ENCODE measurements at regions not wholly inside any gene's neighbourhood (a gene's known extent, or its start where the extent isn't known, plus 50 kb on each side); places are given as distances from the start of the nearest gene placed in this dataset.
A peak's percentile ranks its signal among the peaks of the same experiment; 100 is the strongest.

DNA sequence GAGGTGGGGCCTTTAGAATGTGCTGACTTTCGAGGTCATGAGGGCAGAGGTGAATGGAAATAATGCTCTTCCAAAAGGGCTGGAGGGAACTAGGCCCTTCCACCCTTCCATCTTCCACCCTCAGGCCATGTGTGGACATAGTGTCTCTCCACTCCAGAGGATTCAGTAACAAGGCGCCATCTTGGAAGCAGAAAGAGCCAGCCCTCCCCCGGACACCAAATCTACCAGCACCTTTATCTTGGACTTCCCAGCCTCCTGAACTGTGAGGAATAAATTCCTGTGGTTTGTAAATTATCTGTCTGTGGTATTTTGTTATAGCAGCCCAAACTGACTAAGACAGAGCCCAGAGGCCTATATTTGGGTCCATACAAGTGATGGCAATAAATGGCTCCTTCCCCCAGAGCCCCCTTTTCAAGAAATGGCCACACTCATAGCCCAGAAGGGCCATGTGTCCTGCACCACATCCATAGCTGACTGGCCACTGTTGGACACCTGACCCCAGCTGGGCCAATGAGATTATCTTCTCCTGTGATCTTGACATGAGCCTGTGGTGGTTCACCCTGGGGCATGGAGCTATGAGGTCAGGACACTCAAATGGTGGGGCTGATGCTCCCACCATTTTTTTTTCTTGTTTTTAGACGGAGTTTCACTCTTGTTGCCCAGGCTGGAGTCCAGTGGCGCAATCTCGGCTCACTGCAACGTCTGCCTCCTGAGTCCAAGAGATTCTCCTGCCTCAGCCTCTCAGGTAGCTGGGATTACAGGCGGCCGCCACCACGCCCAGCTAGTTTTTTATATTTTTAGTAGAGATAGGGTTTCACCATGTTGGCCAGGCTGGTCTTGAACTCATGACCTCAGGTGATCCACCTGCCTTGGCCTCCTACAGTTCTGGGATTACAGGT, 114.9 kb downstream of the RRAGC start:
- no peak overlapping the region for H3K4me3 ChIP-seq
- no peaks in the 10 kb centered on the region for H3K9me3 ChIP-seq (replicated peaks in 1 of 3)
- DNase-seq = no peak
- no peaks in the 10 kb centered on the region for H3K36me3 ChIP-seq (replicated peaks in 1 of 2)
- no peaks in the 10 kb centered on the region for H3K27me3 ChIP-seq
- H3K27ac ChIP-seq = no peak overlapping the region
- intact Hi-C loops (cut with DNase I) = no loop called here
- TF ChIP-seq, protein P1, sequence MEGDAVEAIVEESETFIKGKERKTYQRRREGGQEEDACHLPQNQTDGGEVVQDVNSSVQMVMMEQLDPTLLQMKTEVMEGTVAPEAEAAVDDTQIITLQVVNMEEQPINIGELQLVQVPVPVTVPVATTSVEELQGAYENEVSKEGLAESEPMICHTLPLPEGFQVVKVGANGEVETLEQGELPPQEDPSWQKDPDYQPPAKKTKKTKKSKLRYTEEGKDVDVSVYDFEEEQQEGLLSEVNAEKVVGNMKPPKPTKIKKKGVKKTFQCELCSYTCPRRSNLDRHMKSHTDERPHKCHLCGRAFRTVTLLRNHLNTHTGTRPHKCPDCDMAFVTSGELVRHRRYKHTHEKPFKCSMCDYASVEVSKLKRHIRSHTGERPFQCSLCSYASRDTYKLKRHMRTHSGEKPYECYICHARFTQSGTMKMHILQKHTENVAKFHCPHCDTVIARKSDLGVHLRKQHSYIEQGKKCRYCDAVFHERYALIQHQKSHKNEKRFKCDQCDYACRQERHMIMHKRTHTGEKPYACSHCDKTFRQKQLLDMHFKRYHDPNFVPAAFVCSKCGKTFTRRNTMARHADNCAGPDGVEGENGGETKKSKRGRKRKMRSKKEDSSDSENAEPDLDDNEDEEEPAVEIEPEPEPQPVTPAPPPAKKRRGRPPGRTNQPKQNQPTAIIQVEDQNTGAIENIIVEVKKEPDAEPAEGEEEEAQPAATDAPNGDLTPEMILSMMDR (IDR thresholded peaks at IDR 0.05) = no peak
- no peak for TF ChIP-seq POLR2A (IDR thresholded peaks at IDR 0.05)
- WGBS, 4 donors = 71 to 86% (median 81%) methylated on average over 10 of the region's 10 CpGs
- H3K4me1 ChIP-seq (replicated peaks in 1 of 2) = no peaks in the 10 kb centered on the region

DNA sequence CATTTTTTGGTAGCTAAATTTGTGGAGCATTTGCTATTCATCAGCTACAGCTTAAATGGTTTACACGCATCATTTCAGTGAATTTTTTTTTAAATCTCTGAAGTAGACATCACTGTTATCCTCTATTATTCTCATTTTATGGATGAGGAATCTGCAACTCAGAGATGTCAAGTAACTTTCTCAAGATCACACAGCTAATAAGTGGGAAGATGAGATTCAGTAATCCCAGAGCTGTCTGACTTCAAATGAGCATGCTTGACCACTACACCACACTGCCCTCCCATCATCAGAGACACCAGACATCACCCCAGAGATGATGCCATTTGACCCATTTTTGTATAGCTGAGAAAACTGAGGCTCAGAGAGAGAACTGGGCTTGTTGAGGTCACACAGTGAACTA, 116.4 kb downstream of the RRAGC start:
- WGBS, 4 donors = 86 to 100% (median 93%) methylated on average over 1 of the region's 1 CpG
- H3K9me3 ChIP-seq (replicated peaks in 1 of 3) = no peaks in the 10 kb centered on the region
- TF ChIP-seq, protein P1 (IDR thresholded peaks at IDR 0.05) = no peak
- TF ChIP-seq POLR2A (IDR thresholded peaks at IDR 0.05) = no peak
- H3K27ac ChIP-seq = no peak overlapping the region
- no peaks in the 10 kb centered on the region for H3K27me3 ChIP-seq
- H3K4me3 ChIP-seq = no peak overlapping the region
- no peaks in the 10 kb centered on the region for H3K36me3 ChIP-seq (replicated peaks in 1 of 2)
- intact Hi-C loops (cut with DNase I) = no loop called here
- H3K4me1 ChIP-seq (replicated peaks in 1 of 2) = no peaks in the 10 kb centered on the region
- no peak for DNase-seq

DNA sequence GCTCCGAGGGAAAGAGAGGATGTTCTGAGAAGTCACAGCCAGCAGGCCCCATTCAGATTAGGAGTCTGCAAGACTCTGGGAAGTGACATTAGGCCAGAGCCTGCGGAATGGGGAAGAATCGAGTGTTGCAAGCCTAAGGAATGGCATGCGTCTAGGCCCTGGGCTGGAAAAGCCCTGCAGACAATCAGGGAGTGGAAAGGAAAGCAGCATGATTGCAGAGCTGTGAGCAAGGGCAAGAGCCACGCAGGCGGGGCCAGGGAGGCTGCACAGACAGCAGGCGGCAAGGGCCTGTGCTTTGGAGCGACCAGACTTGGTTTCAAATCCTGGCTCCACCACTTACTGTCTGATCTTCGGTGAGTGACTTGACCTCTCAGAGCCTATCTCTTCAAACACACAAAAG, 118.2 kb downstream of the RRAGC start:
- Histone ChIP-seq H3K27ac (no peak overlapping the region), H3K4me1 (replicated peaks in 1 of 2) (no peaks in the 10 kb centered on the region), H3K27me3 (no peaks in the 10 kb centered on the region), H3K36me3 (replicated peaks in 1 of 2) (no peaks in the 10 kb centered on the region), H3K4me3 (no peak overlapping the region), H3K9me3 (replicated peaks in 1 of 3) (no peaks in the 10 kb centered on the region)
- 72 to 82% (median 76%) methylated on average over 9 of the region's 9 CpGs for WGBS, 4 donors
- intact Hi-C loops (cut with DNase I) = no loop called here
- peak in 4 of 7 donors; percentile 8 to 53 (median 16) for DNase-seq
- TF ChIP-seq, protein P1 (IDR thresholded peaks at IDR 0.05) = no peak

DNA sequence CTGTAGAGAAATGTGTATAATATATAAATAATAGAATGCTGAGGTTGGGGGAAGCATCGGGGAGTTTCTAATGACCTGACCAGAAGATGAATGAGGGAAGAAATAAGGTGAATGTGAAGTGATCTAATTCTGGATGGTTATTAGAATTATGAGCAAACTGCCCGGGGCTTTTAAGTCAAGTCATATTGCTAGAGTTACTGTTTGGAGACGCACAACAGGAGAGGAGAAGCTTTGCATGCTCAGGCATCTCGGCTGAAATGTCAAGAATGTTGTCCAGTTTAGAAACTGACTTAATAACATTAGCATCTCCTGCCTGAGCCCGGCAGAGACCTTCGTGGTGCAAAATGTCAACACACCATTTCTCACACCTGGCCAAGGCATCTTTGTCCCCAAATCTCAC, 119.1 kb downstream of the RRAGC start:
- no peaks in the 10 kb centered on the region for H3K27me3 ChIP-seq
- H3K4me1 ChIP-seq (replicated peaks in 1 of 2) = no peaks in the 10 kb centered on the region
- no peak for DNase-seq
- 57 to 68% (median 64%) methylated on average over 6 of the region's 6 CpGs for WGBS, 4 donors
- no peaks in the 10 kb centered on the region for H3K36me3 ChIP-seq (replicated peaks in 1 of 2)
- H3K4me3 ChIP-seq = no peak overlapping the region
- H3K9me3 ChIP-seq (replicated peaks in 1 of 3) = no peaks in the 10 kb centered on the region
- H3K27ac ChIP-seq = peak overlapping the region in 1 of 5 donors; percentile 22
- intact Hi-C loops (cut with DNase I) = no loop called here
- TF ChIP-seq, protein P1 (IDR thresholded peaks at IDR 0.05) = no peak
- TF ChIP-seq POLR2A (IDR thresholded peaks at IDR 0.05) = no peak

All from adrenal gland (tissue), 9 donors.